Effector memory CD8-positive, alpha-beta T cell (primary cell): ENCODE measurements at regions not wholly inside any gene's neighbourhood (a gene's known extent, or its start where the extent isn't known, plus 50 kb on each side); places are given as distances from the start of the nearest gene placed in this dataset.
"Not testable (repeated sequence)": the region's sequence is repeated elsewhere in the genome, so short reads cannot be mapped to it uniquely, and the experiment has no call there.

ENCODE experiments used
- ATAC-seq: fragments of 150-1000 bp; cut with Tn5 transposase; replicated peaks from 2 replicates; pipeline ENCODE4 v1.10.0; 2021; ENCODE audit warnings: mild to moderate bottlenecking, moderate library complexity
- DNase-seq, 3 experiments: peaks; one replicate each; pipeline ENCODE4 v3.0.0; 2021
- H3K27ac Mint-ChIP-seq, 2 donors: one replicate each; pipeline ENCODE4 v1.8.0; 2022; ENCODE audit warnings: mild to moderate bottlenecking in 2 of 2, mixed read lengths in 2 of 2, moderate library complexity in 2 of 2
- H3K27me3 Mint-ChIP-seq, 2 donors: one replicate each; pipeline ENCODE4 v1.8.0; 2022; ENCODE audit warnings: mixed read lengths in 2 of 2
- H3K36me3 Mint-ChIP-seq: one replicate; pipeline ENCODE4 v1.8.0; 2022; ENCODE audit warnings: mild to moderate bottlenecking, moderate library complexity, mixed read lengths; ENCODE audit not compliant: insufficient read depth
- H3K4me1 Mint-ChIP-seq, 2 donors: one replicate each; pipeline ENCODE4 v1.8.0; 2022; ENCODE audit warnings: low read depth in 2 of 2, mixed read lengths in 2 of 2
- H3K4me3 Mint-ChIP-seq, 2 donors: one replicate each; pipeline ENCODE4 v1.8.0; 2022; ENCODE audit warnings: mild to moderate bottlenecking in 2 of 2, mixed read lengths in 2 of 2, moderate library complexity in 2 of 2
- H3K9me3 Mint-ChIP-seq, 2 donors: one replicate each; pipeline ENCODE4 v1.8.0; 2022; ENCODE audit warnings: mixed read lengths in 2 of 2

- no peaks in the 10 kb centered on the region for H3K4me1 Mint-ChIP-seq
- no peak overlapping the region for H3K27ac Mint-ChIP-seq
- ATAC-seq = no peak
- no peak for DNase-seq
- H3K27me3 Mint-ChIP-seq = peaks cover 12 to 30% of the 10 kb centered on the region in 2 donors
- peaks cover 2% of the 10 kb centered on the region for H3K36me3 Mint-ChIP-seq
- peaks cover 0 to 3% of the 10 kb centered on the region in 2 donors for H3K9me3 Mint-ChIP-seq
- H3K4me3 Mint-ChIP-seq = no peak overlapping the region
Measured at GRCh38 chr6:12528581-12529363, 187.8 kb upstream of the PHACTR1 start.

- H3K4me3 Mint-ChIP-seq = no peak overlapping the region
- H3K36me3 Mint-ChIP-seq = peaks cover 2% of the 10 kb centered on the region
- H3K4me1 Mint-ChIP-seq = no peaks in the 10 kb centered on the region
- H3K9me3 Mint-ChIP-seq = peaks cover 0 to 3% of the 10 kb centered on the region in 2 donors
- DNase-seq (no peak), ATAC-seq (no peak)
- H3K27me3 Mint-ChIP-seq = peaks cover 6 to 23% of the 10 kb centered on the region in 2 donors
- no peak overlapping the region for H3K27ac Mint-ChIP-seq
Measured at GRCh38 chr6:12529364-12530019, 187.1 kb upstream of the PHACTR1 start.

DNA sequence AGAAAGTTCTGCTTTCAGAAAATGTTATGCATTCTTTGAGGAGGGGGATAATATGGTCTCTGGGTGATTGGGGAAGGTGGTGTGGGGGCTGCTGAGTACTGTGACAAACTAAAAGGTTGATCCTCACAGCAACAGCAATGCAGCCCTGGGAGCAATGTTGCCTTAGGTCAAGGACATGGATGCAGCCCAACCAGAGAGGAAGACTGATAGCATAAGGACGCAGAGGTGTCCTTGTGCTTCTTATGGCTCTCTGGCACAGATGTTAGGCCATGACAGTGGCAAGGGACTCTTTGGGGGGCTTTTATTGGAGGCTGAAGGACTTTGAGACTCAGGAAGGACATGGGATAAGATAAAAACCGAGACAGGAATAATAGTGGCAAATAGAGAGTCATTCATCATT, 186.2 kb upstream of the PHACTR1 start:
- Mint-ChIP-seq H3K4me3 (no peak overlapping the region), H3K27ac (no peak overlapping the region), H3K4me1 (no peaks in the 10 kb centered on the region), H3K36me3 (peaks cover 2% of the 10 kb centered on the region), H3K27me3 (peaks cover 6 to 19% of the 10 kb centered on the region in 2 donors), H3K9me3 (peaks cover 0 to 3% of the 10 kb centered on the region in 2 donors)
- no peak for ATAC-seq
- DNase-seq = no peak

GRCh38 chr6:12533586-12533985, 183.0 kb upstream of the PHACTR1 start:
- Mint-ChIP-seq H3K27me3 (peaks cover 6 to 10% of the 10 kb centered on the region in 2 donors), H3K36me3 (peaks cover 2% of the 10 kb centered on the region), H3K27ac (no peak overlapping the region), H3K4me3 (no peak overlapping the region), H3K9me3 (peaks cover 0 to 3% of the 10 kb centered on the region in 2 donors), H3K4me1 (no peaks in the 10 kb centered on the region)
- DNase-seq (no peak), ATAC-seq (no peak)

DNA sequence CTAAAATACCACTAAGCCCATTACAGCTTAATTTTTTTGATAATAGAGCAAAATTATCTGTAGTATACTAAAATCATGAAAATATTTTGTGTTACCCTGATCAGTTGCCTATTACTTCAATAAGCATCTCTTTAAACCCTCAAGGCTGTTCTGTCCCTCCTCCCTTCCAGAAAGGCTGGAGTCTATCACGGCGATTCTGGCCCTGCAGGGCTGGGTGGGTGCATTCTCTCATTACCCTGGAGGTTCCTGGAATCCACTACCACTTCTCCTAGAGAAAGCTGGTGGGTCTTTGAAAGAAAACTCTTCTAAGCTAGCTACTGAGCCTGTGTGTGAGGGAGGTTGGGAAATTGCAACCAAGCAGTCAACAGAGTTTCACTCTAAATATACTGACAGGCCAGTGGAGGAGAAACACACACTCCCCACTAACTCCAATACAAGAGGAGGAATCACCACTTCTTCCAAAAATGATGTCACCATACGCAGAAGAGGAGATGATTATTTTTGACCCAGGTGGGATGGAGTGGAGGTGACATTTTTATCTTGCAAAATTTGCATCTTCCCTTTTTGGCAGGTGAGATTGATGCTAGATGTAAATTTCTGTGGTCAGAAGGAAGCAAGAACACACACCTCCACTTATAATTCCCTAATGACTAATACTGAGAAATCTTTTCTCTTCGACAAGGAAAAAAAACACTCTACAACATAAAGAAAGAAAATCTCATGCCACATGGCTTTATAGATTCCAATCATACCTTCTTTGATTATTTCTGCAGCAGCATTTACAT, 182.3 kb upstream of the PHACTR1 start:
- DNase-seq = no peak
- no peak overlapping the region for H3K4me3 Mint-ChIP-seq
- no peaks in the 10 kb centered on the region for H3K4me1 Mint-ChIP-seq
- H3K9me3 Mint-ChIP-seq = peaks cover 0 to 3% of the 10 kb centered on the region in 2 donors
- no peak for ATAC-seq
- H3K27ac Mint-ChIP-seq = no peak overlapping the region
- H3K27me3 Mint-ChIP-seq = peaks cover 6 to 10% of the 10 kb centered on the region in 2 donors
- H3K36me3 Mint-ChIP-seq = peaks cover 2% of the 10 kb centered on the region

- no peak overlapping the region for H3K4me3 Mint-ChIP-seq
- DNase-seq (no peak), ATAC-seq (no peak)
- no peaks in the 10 kb centered on the region for H3K4me1 Mint-ChIP-seq
- peaks cover 0 to 6% of the 10 kb centered on the region in 2 donors for H3K27me3 Mint-ChIP-seq
- no peak overlapping the region for H3K27ac Mint-ChIP-seq
- H3K36me3 Mint-ChIP-seq = peaks cover 2% of the 10 kb centered on the region
- no peaks in the 10 kb centered on the region for H3K9me3 Mint-ChIP-seq
Measured at GRCh38 chr6:12535586-12536314, 180.8 kb upstream of the PHACTR1 start.

- Mint-ChIP-seq H3K36me3 (peaks cover 2% of the 10 kb centered on the region), H3K4me3 (no peak overlapping the region), H3K9me3 (no peaks in the 10 kb centered on the region), H3K4me1 (no peaks in the 10 kb centered on the region), H3K27me3 (peaks cover 0 to 6% of the 10 kb centered on the region in 2 donors), H3K27ac (no peak overlapping the region)
- ATAC-seq (no peak), DNase-seq (no peak)
Measured at GRCh38 chr6:12536416-12536815, 180.2 kb upstream of the PHACTR1 start.

DNA sequence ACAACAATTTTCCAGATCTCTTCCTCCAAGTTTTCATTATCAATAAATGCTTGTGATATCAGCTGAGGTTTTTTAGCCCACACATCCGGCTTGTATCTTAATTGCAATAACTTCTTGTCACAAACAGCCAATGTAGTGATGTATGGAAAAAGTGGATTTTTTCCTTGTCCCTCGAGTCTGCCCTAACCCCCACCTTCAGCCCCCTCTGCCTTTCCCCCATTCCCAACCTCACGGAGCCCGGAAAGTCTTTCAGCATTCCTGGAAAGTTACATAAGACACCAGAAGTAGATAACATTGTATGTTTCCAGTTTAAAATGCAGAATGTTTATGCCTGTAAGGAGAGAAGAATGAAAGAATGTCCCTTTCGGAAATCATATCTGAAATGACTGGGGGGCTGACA, 179.2 kb upstream of the PHACTR1 start:
- DNase-seq (no peak), ATAC-seq (no peak)
- no peak overlapping the region for H3K4me3 Mint-ChIP-seq
- H3K27me3 Mint-ChIP-seq = peaks cover 0 to 6% of the 10 kb centered on the region in 2 donors
- H3K9me3 Mint-ChIP-seq = no peaks in the 10 kb centered on the region
- H3K27ac Mint-ChIP-seq = no peak overlapping the region
- peaks cover 2% of the 10 kb centered on the region for H3K36me3 Mint-ChIP-seq
- no peaks in the 10 kb centered on the region for H3K4me1 Mint-ChIP-seq

DNA sequence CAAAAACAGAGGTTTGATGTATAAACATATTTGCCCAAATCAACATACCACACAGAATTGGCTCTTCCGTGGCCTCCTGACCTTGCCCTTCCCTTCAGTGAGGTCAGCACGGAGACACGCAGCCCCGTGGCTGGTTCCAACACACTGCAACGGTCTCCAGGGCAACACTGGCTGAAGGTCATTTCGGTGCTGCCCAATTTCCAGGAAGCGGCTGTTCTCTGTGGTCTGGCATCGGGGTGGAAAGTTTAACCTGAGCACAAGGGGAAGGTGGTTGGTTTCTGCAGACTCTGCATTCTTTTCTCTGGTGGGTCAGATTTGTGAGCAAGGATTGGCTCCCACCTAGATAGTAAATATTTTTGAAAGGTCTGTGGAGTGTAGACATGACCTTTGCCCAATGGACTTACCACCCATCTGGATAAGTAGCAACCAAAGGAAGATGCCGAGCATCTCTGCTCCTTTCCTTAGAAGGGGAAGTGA, 177.6 kb upstream of the PHACTR1 start:
- no peaks in the 10 kb centered on the region for H3K27me3 Mint-ChIP-seq
- no peaks in the 10 kb centered on the region for H3K36me3 Mint-ChIP-seq
- no peak overlapping the region for H3K27ac Mint-ChIP-seq
- H3K4me3 Mint-ChIP-seq = no peak overlapping the region
- DNase-seq (no peak), ATAC-seq (no peak)
- no peaks in the 10 kb centered on the region for H3K9me3 Mint-ChIP-seq
- H3K4me1 Mint-ChIP-seq = no peaks in the 10 kb centered on the region

GRCh38 chr6:12542319-12543115, 174.1 kb upstream of the PHACTR1 start:
- not testable (repeated sequence) for H3K4me1 Mint-ChIP-seq, H3K27me3 Mint-ChIP-seq, H3K4me3 Mint-ChIP-seq, DNase-seq, H3K9me3 Mint-ChIP-seq, H3K36me3 Mint-ChIP-seq, ATAC-seq, H3K27ac Mint-ChIP-seq

- H3K36me3 Mint-ChIP-seq = no peaks in the 10 kb centered on the region
- no peak for ATAC-seq
- peaks cover 0 to 4% of the 10 kb centered on the region in 2 donors for H3K9me3 Mint-ChIP-seq
- no peak overlapping the region for H3K4me3 Mint-ChIP-seq
- H3K27me3 Mint-ChIP-seq = no peaks in the 10 kb centered on the region
- H3K4me1 Mint-ChIP-seq = no peaks in the 10 kb centered on the region
- no peak for DNase-seq
- H3K27ac Mint-ChIP-seq = no peak overlapping the region
Measured at GRCh38 chr6:12543953-12544352, 172.6 kb upstream of the PHACTR1 start.

DNA sequence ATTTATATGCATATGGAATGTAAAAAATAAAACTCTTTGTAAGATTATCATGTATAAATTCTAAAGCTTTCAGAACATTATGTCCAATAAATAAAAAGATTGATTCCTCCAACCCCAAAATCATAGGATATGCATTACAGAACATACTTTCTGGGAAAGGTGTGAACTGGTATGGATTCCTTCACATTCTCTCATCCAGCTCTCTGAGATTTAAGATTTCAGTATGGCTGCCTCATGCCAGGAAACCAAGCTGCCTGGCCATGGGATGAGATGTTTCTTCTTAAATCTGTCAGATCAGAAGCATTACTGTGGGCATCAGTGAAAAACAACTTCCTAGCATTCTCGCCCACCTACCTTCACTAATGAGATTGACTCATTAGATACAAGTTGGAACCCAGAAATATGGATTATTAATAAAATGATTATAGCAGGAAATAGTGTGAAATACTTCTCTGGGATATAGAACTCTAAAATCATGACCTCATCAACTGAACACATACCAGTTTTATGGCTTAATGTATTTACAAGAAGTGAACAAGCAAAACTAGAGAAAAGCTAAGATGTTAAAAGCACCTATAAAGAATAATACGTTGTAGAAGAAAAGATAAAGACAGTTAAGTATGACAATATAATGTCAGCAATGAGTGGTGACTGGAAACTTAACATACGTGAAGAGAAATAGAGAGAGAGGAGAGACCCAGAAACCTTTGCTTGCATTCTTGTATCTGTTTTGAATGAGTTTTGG, 171.6 kb upstream of the PHACTR1 start:
- H3K36me3 Mint-ChIP-seq = no peaks in the 10 kb centered on the region
- H3K27ac Mint-ChIP-seq = no peak overlapping the region
- no peak overlapping the region for H3K4me3 Mint-ChIP-seq
- no peak for ATAC-seq
- H3K9me3 Mint-ChIP-seq = peaks cover 0 to 4% of the 10 kb centered on the region in 2 donors
- H3K27me3 Mint-ChIP-seq = no peaks in the 10 kb centered on the region
- H3K4me1 Mint-ChIP-seq = no peaks in the 10 kb centered on the region
- no peak for DNase-seq
